ENCODE measurements at regions not wholly inside any gene's neighbourhood (a gene's known extent, or its start where the extent isn't known, plus 50 kb on each side); places are given as distances from the start of the nearest gene placed in this dataset.

DNA sequence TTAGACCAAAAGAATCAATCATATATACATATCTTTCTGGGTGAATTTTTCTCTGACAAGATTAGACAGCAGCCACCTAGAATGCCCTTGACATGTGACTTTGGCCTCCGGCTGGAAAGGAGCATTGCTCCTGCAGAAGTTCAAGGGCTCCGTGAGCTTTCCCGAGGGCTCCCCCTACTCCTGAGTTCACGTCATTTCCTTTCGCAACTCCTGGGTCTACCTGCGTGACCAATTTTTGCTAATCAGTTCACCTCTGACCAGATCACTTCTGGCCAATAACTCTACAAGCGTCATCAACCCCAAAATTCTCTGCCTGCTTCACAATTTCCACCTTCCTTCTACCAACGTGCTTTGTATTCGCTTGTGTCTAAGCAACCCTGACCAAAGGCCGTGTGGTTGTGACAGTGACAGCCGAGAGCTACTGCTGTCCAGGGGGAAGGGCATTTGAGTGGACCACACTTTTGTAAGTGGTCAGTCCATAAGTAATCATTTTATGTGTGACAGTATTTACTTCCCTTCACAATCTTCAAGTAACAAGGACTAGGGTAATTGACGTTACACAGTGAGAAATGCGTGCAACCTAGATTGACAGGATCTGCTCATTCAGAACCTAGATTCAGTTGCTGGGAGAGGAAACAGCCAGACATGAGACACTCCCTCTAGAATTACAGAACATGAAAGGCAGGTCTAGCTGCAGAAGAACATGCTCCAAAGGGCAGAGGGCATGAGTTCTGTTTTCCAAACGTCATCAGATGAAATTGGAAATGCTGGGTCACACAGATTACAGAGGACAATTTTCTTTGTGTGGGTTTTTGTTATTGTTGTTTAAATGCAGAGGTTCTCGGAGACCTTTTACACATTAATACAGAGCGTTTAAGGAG is 145.9 kb upstream of the SPACA7 start:
- no peak for TF ChIP-seq POLR2A (IDR thresholded peaks at IDR 0.05)
- TF ChIP-seq, protein P1, sequence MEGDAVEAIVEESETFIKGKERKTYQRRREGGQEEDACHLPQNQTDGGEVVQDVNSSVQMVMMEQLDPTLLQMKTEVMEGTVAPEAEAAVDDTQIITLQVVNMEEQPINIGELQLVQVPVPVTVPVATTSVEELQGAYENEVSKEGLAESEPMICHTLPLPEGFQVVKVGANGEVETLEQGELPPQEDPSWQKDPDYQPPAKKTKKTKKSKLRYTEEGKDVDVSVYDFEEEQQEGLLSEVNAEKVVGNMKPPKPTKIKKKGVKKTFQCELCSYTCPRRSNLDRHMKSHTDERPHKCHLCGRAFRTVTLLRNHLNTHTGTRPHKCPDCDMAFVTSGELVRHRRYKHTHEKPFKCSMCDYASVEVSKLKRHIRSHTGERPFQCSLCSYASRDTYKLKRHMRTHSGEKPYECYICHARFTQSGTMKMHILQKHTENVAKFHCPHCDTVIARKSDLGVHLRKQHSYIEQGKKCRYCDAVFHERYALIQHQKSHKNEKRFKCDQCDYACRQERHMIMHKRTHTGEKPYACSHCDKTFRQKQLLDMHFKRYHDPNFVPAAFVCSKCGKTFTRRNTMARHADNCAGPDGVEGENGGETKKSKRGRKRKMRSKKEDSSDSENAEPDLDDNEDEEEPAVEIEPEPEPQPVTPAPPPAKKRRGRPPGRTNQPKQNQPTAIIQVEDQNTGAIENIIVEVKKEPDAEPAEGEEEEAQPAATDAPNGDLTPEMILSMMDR (IDR thresholded peaks at IDR 0.05) = no peak
- Histone ChIP-seq H3K27ac (no peak overlapping the region), H3K4me3 (no peak overlapping the region), H3K36me3 (ENCODE audit: low read depth, missing control alignments) (no peaks in the 10 kb centered on the region), H3K4me1 (no peaks in the 10 kb centered on the region), H3K9me3 (no peaks in the 10 kb centered on the region), H3K27me3 (no peaks in the 10 kb centered on the region)
- intact Hi-C loops (cut with DNase I; ENCODE audit: low total_unique reads) = no loop called here
- 73 to 80% methylated on average over 16 of the region's 16 CpGs for WGBS, 2 donors
- no peak for DNase-seq

DNA sequence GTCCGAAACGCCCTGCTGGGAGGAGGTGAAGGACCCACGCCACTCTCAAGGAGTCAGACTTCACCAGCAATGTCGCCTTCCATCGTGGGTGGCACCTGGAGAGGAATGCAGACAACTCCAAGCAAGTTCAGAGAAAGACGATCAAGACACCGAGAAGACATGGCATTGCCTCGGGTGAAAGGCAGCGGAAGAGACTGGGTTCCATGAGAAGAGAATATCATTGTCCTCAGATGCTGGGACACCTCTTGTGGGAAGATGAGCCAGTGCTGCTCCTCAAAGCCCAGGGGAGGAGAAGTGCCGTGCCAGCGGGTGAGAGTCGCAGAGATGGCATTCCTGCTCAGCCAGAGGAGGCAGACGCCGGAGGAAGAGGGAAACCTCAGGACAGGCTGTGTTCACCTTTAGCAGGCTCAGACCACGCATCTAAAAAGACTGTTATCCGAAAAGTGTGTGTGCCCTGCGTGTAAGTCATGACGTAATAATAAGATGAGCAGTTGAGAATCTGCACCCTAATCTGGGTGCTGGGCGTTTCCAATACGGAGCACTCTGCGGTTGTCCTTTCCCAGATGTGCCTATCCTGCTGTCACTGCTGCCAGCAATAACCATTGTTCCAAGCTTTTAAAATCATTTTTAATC is 144.6 kb upstream of the SPACA7 start:
- no peaks in the 10 kb centered on the region for H3K4me1 ChIP-seq
- TF ChIP-seq, protein P1 (IDR thresholded peaks at IDR 0.05) = no peak
- TF ChIP-seq POLR2A (IDR thresholded peaks at IDR 0.05) = no peak
- no peak for DNase-seq
- intact Hi-C loops (cut with DNase I; ENCODE audit: low total_unique reads) = no loop called here
- 86 to 88% methylated on average over 21 of the region's 21 CpGs for WGBS, 2 donors
- no peak overlapping the region for H3K27ac ChIP-seq
- no peaks in the 10 kb centered on the region for H3K9me3 ChIP-seq
- H3K27me3 ChIP-seq = no peaks in the 10 kb centered on the region
- no peak overlapping the region for H3K4me3 ChIP-seq
- H3K36me3 ChIP-seq (ENCODE audit: low read depth, missing control alignments) = no peaks in the 10 kb centered on the region

GRCh38 chr13:112233256-112233655 is 142.9 kb upstream of the SPACA7 start:
- Histone ChIP-seq H3K27me3 (no peaks in the 10 kb centered on the region), H3K4me1 (no peaks in the 10 kb centered on the region), H3K9me3 (no peaks in the 10 kb centered on the region), H3K4me3 (no peak overlapping the region), H3K27ac (no peak overlapping the region), H3K36me3 (ENCODE audit: low read depth, missing control alignments) (no peaks in the 10 kb centered on the region)
- 85 to 87% methylated on average over 3 to 18 of the region's 18 CpGs for WGBS, 2 donors
- intact Hi-C loops (cut with DNase I; ENCODE audit: low total_unique reads) = no loop called here
- TF ChIP-seq, protein P1 (IDR thresholded peaks at IDR 0.05) = no peak
- no peak for TF ChIP-seq POLR2A (IDR thresholded peaks at IDR 0.05)
- no peak for DNase-seq

DNA sequence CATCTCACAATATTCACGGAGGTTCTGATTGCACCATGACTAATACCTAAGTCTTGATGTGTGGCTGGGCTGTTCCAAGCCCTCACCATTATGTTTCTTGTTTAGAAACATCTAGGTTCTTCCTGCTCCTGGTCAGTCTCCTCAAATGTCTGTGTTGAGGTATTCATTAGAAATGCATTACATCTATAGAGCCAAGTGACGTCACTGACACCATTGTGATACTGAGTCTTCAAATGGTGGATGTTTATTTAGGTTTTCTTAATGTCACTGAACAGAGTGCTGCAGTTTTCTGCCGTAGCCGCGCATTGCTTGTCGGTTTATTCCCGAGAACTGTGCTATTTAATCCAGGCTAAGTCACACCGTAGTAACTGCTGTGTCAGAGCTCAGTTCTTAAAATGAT is 142.4 kb upstream of the SPACA7 start:
- Histone ChIP-seq H3K4me1 (no peaks in the 10 kb centered on the region), H3K27ac (no peak overlapping the region), H3K9me3 (no peaks in the 10 kb centered on the region), H3K27me3 (no peaks in the 10 kb centered on the region), H3K36me3 (ENCODE audit: low read depth, missing control alignments) (no peaks in the 10 kb centered on the region), H3K4me3 (no peak overlapping the region)
- intact Hi-C loops (cut with DNase I; ENCODE audit: low total_unique reads) = no loop called here
- 90 to 93% methylated on average over 8 of the region's 8 CpGs for WGBS, 2 donors
- no peak for TF ChIP-seq POLR2A (IDR thresholded peaks at IDR 0.05)
- DNase-seq = no peak

GRCh38 chr13:112234131-112234875 is 141.9 kb upstream of the SPACA7 start:
- no peak overlapping the region for H3K4me3 ChIP-seq
- DNase-seq = no peak
- H3K27me3 ChIP-seq = no peaks in the 10 kb centered on the region
- H3K36me3 ChIP-seq (ENCODE audit: low read depth, missing control alignments) = no peaks in the 10 kb centered on the region
- WGBS, 2 donors = 87 to 91% methylated on average over 11 to 16 of the region's 16 CpGs
- no peaks in the 10 kb centered on the region for H3K9me3 ChIP-seq
- TF ChIP-seq, protein P1 (IDR thresholded peaks at IDR 0.05) = no peak
- no peak for TF ChIP-seq POLR2A (IDR thresholded peaks at IDR 0.05)
- intact Hi-C loops (cut with DNase I; ENCODE audit: low total_unique reads) = no loop called here
- no peak overlapping the region for H3K27ac ChIP-seq
- no peaks in the 10 kb centered on the region for H3K4me1 ChIP-seq

All from testis (tissue), 2 donors.